HG02571 (cell line): ENCODE measurements at regions not wholly inside any gene's neighbourhood (a gene's known extent, or its start where the extent isn't known, plus 50 kb on each side); places are given as distances from the start of the nearest gene placed in this dataset.

ENCODE experiments used
- ATAC-seq: cut with Tn5 transposase; IDR thresholded peaks from one replicate; pipeline ENCODE4 v1.9.1; 2021; ENCODE audit warnings: mild to moderate bottlenecking, moderate library complexity; ENCODE audit not compliant: unreplicated experiment

DNA sequence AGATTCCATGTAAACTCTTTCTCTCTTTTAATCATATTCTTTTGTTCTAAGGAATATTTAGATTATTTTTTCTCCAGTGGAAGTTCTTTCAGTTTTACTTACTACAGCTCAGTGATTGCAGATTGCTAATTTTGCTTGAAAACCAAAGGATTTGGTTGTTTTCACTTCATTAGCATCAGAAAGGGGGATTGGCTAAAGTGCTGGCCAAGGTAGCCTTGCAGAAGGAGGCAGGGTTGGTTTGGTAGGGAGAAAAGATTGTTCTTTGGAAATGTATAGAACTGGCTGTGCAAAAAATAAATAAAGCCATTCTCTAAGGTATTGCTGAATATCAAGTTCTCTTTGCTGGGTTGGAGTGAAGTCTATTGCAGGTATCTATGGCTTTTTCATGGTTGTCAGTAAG, 92.6 kb downstream of the FAT3 start:
- ATAC-seq, result no peak

DNA sequence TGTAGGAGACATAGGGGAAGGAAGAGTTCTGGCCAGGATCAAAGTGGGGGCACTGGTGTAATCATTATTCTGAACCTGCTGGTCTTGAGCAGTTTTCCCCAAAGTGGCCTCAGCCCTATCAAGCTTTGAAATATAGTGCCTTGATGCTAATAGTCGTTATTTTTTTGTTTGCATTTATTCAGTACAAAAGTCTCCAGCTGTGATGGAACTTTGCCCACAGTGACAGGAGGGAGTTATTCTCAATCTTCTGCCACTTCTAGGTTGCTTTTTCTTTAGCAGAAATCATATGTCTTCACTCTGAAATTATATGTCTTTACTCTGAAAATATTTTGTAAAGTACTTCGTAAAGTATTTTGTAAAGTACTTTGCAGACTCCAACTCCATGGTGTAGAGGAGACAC, 93.1 kb downstream of the FAT3 start:
- ATAC-seq, result no peak

DNA sequence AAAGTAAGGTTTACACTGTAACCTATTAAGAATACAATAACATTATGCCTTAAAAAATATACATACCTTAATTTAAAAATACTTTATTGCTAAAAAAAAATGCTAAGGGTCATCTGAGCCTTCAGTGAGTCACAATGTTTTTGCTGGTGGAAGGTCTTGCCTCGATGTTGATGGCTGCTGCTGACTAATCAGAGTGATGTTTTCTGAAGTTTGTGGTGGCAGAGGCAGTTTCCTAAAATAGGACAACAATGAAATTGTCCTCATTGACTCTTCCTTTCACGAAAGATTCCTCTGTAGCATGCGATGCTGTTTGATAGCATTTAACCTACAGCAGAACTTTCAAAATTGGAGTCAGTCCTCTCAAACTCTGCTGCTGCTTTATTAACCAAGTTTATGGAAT, 97.6 kb downstream of the FAT3 start:
- ATAC-seq, result no peak

DNA sequence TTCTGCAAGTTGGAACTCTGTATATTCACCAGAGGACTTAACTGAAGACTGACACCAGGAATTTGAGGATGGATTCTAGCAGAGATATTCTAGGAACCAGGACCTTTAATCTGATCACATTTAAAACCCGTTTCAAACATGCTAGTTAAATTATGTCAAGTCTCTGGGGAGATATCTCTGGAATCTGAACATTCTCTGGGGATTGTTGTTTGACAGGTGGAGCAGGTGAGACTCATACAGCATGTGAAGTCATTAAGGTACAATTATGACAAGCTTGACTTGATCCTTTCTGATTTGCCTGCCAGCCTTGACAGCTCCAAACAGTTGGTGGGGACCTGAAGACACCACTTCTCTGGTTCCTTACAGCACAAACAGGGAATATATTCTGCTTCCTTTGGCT, 100.3 kb downstream of the FAT3 start:
- no peak for ATAC-seq

DNA sequence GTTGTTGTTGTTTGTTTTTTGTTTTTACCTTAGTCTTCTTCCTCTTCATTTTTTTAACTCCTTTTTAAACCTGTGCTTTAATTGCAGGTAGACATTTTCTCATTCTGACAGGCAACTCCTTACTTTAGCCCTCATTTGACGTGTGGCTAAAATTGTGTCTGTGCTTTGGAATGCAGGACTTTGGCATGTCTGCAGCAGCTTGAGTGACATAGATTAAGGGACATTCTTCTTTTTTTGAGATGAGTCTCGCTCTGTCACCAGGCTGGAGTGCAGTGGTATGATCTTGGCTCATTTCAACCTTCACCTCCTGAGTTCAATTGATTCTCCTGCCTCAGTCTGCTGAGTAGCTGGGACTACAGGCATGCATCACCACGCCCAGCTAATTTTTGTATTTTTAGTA, 100.8 kb downstream of the FAT3 start:
- no peak for ATAC-seq

DNA sequence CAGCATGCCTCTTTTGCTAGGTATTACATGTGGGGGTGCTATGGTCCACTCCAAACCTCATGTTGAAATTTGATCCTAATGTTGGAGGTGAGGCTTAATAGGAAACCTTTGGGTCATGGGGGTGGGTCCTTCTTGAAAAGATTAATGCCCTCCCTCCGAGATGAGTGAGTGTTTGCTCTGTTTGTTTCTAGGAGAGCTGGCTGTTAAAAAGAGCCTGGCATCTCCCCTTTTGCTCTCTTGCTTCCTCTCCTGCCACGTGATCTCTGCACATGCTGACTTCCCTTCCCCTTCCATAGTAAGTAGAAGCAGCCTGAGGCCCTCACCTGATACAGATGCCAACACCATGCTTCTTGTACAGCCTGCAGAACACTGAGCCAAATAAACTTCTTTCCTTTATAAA, 104.5 kb downstream of the FAT3 start:
- no peak for ATAC-seq

DNA sequence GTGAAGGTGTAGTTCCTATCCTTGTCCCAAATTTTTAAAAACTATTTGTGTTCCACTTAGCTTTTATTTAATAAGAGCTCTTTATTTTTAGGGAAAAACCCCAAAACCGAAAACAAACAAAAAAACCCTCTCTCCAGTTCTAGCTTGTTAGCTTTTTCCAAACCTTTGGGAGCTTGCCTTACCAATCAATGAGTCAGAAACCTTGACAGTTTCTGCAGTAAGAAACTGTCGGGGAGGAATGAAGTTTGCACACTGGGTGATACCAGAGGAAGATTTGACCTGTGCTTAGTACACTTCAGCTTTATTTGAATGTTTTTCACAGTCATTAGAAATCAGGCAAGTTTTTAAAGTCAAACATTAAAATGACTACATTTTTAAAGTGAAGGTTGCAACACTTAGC, 105.0 kb downstream of the FAT3 start:
- no peak for ATAC-seq

DNA sequence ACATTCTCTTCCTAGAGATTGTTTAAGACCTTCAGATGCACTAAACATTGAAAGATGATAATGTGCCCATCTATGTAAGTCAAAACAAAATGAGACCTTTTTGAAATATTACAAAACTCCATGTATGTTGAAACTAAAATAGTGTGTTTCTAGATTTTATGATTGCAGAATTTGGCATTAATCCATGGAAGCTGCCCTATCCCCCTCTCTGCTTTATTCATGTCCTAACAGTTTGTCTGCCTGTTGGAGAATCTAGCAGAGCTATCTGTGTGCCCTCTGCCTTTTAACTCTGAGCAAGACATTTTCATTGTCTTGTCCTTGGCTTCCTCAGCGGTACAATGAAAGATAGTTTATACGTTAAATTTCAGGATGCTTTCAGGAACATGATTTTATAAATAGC, 105.5 kb downstream of the FAT3 start:
- no peak for ATAC-seq

DNA sequence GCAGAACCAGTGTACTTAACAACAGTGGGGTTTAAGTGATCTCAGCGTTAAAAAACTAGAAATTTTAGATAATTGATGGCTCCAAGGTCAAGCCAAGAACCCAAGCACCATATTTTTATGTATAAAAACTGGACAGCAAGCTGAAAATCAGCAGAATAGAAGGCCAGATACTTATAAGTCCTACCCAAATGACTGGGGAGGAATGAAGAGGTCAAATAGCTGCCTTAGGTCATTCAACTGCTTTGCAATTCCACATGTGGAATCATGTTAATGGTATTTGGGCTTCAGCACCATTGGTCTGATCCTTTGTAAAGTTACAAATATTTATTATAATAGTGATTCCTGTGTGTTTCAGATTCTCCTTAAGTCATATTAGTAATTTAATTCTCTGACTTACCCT, 108.4 kb downstream of the FAT3 start:
- ATAC-seq, result no peak

DNA sequence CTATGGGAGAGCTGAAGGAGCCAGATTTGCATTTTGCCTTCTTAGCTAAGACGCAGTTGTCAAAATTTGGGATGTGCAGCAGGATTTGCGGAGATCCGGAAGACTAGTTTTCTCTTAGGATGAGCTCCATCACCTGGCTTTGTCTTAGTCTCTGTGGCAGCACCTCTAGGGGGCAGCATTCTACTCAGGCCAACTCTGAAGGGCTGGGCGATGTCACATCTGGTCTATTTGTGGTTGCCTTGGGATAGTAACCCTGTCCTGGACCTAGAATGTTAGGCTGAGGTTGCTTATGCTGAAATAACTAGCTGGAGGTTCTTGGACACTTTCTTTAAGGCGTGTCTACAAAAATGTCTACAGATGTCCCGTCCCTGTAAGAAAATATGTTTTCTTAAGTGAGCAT, 116.2 kb downstream of the FAT3 start:
- no peak for ATAC-seq

DNA sequence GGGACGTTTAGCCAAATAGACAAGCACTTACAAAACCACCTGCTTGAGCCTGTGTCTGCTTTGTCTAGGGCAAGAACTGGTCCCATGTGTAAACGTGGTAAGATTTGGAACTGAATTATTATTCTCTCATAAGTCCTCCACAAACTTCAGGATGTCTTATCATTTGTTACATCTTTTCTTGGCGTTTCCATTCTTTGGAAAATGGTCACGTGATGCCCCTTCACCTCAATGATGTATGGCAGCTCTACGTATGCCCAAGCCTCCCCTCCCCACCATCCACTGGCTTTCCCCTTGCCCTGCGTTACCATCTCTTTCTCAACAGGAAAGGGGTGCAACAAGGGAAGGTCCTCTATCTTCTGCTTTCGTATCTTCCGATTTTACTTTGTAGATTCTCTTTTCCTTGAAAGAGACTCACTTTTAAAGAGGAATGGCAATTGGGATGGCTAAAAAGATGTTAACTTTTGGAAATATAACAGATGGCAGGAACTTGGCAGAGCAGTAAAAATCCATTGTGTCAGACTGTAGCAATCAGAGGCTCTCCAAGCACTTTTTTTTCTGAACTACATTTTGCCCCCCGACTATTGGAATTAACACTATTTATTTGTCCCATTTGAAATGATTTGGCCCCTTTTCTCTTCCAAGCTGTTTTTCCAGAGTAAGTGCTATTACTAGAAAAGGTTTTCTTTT, 117.6 kb downstream of the FAT3 start:
- ATAC-seq, result no peak

DNA sequence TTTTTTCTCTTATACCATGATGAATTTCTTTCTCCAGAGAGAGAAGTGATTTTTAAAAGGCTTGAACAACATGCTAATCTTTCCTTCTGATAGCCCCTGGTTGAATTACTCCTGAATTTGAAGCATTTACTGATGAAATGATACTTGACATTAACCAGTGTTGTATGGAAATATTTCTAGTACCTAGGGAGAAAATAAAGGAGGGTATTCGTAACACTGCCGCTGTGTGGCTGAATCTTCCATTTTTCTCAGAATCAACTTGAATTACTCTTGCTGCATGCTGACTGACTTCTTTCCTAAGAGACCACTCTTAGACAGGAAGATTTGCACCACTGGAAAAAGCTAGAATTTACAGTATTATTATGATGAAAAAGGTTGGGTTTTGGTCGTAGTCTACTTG, 118.3 kb downstream of the FAT3 start:
- no peak for ATAC-seq

DNA sequence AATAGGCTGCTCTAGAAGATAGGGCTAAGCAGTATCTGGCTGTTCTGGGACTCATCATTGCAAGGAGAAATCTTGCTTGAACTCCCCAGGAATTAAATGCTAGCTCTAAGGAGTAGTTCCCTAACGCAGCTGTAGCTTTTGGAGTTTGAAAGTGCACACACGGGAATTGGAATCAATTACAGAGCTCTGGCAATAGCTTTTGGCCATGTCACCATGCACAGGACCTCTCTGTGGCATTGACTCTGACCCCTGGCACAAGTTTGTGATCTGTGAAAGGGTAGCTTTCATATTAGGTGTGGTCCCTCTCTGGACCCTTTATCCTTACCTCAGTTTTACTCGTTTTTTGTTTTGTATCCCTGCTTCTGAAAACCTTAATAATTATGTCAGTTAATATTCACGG, 121.6 kb downstream of the FAT3 start:
- no peak for ATAC-seq

DNA sequence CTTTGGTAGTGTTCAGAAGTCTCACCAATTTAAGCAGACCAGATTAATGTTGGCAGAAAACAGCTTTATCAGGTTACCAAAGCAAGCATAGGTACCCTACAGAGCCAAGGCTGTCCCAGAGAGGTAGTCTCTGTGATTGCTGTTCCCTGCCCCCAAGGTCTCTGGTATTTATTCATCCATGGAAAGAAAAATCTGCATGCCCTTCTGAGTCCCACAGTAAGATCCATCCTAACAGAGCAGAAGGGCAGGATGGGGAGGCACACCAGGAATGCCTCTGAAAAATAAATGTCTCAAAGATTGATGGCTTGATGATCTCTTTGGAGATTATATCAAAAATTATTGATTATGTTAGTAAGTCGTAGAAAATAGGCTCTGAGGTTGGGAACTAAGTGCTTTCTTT, 122.8 kb downstream of the FAT3 start:
- no peak for ATAC-seq

DNA sequence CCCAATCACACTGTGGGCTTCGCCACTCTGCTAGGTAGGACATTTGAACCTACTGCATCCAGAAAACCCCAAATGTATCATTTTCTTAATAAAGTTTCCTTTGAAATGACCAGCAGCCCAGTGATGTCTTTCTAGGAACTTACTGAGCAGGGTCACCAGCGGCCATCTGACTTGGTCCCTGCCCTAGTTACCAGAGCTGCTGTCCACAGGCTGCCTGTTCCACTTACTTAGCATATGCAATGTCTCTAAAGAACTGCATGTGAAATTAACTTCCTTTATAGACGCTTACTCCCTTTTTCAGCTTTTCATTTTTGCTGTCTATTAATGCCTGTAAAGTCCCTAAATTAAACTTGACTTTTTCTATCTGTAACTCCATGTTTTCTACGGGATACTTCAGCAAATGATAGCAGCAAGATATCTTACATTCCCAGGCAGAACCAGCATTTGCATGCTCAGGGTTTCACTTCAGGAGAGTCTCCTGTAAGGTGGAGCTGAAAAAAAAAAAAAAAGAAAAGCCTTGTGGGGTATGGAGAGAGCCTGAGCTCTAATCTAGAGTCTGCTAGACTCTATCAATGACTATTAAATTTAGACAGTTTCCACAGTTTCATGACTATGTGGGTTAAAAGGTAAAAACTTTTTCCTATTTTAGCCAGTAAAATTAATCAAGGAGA, 125.0 kb downstream of the FAT3 start:
- no peak for ATAC-seq

DNA sequence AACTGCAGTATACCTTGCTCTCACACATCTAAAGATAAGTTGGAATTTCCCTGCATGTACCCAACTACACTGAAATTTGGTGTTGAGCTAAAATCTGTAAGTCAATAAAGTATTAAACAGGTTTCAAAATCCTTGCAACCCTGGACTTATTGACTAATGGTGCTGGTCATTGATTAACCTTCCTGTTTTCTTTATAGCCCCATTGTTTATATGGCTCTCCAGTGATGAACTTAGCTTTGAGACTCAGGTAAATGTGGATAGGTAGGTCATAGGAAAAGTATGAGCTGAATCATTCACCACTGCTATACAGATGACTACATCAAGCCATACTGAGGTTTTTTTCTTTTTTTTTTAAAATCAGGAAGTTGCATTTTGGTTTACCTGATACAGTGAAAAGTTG, 132.7 kb downstream of the FAT3 start:
- ATAC-seq, result no peak

DNA sequence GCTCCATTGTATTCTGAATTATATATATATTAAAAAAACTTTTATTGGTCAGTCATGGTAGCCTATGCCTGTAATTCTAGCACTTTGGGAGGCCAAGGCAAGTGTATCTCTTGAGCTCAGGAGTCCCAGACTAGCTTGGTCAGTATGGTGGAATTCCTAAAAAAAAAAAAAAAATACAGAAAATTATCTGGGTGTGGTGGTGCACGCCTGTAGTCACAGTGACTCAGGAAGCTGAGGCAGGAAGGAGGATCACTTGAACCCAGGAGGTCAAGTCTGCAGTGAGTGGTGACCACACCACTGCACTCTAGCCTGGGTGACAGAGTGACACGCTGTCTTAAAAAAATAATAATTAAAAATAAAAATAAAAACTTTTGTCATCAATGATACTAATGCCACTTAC, 133.2 kb downstream of the FAT3 start:
- ATAC-seq, result no peak

DNA sequence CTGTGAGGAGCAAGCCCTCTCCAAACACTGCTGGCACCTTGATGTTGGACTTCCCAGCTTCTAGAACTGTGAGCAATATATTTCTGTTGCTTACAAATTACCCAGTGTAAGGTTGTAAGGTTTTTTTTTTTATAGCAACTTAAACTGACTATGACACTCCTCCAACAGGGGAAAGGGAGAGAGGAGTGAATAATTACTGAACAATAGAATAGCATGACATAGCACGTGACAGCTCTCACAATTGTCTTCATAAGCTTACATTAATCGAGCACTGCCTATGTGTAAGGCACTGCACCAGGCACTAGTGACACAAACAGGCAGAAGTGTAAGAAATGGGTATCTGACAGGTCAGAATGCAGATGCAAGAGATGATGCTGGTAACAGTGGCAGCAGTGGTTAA, 136.9 kb downstream of the FAT3 start:
- ATAC-seq, result no peak

DNA sequence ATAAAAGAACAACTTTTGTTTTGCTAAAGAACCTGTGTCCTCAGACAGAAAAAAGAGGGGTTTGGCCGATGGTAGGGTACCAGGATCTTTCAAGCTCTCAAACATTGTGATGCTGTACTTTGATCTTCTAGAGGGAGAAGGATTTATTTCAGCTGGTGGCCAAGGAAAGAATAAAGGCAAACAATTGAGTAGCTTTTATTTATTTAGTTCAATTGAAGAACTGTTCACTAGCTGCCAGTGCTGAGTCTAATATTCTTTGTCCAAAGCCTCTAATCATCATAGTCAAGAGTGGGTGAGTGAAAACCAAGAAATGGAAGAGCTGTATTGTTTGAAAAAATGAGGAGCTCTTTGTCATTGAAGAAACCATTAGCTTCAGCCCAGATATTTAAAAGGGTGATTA, 138.4 kb downstream of the FAT3 start:
- ATAC-seq, result no peak

DNA sequence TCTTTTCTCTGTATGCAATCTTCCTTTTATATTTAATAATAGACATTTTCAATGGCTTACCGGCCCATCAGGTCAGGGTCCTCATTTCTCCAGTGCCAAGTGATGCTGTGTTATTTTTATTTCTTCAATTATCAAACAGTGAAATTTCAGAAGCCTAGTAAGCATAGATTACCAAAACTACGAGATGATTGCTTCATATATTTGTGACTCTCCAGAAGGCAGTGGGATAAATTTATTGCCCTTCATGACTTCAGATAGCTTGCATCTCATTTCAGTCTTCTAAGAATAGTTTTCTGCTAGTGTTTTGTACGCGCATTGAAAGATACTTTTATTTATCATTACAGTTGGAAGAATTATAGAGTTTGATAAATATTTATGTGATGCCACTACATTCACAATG, 139.6 kb downstream of the FAT3 start:
- no peak for ATAC-seq

DNA sequence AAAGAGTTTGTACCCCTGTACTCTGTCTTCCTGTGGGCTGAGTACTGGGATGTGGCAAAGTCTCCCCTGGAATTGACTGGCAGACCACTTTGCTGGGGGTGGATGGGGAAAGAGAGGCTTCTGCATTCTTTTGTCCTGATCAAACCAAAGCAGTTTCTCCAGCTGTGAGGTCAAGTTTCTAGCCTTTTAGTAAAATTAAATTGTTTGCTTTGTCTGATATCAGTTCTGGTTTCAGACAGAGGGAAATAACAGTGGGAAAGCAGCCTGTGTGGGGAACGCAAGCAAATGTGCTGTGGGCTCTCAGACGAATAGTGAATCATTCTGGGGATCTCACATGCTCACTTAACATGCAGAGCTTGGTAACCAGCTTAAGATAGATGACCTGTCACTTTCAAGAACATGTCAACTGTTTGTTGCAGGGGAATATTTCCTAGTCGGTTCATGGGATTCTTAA, 151.6 kb downstream of the FAT3 start:
- ATAC-seq, result no peak

DNA sequence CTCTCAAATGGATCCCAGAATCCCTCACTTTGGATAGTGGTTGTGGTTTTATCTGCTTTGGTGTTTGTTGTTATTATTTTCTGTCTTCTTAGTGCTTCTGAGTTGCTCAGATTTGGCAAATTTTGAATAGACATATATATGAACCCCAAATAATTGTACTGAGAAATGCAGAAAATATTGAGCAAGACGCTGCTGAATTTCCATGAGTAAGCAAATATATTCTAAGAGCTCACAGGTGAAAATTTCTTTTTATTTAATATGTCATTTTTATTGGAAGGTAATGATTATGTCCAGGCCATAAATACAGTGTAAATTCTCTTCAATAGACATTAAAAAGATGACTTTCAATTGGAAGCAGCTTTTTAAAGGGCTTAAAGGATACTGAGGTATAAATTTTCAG, 152.1 kb downstream of the FAT3 start:
- no peak for ATAC-seq

DNA sequence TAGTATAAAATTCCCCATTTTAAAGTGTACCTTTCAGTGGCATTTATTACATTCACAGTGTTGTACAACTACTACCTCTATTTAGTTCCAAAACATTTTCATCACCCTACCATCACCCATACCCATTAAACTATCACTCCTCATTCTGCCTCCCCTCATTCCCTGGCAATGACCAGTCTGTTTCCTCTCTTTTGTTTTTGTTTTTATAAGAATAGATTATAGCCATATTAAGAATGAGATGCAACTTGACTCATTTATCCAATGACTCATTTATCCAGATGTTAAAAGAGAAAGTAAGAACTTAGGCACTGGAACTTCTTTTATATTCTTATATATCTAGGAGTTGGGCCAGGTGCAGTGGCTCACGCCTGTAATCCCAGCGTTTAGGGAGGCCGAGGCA, 156.3 kb downstream of the FAT3 start:
- no peak for ATAC-seq
